Epithelial cell of esophagus (primary cell): ENCODE measurements at regions not wholly inside any gene's neighbourhood (a gene's known extent, or its start where the extent isn't known, plus 50 kb on each side); places are given as distances from the start of the nearest gene placed in this dataset.

Experiments used
- DNase-seq: peaks from one replicate; pipeline ENCODE4 v3.0.0; 2010; ENCODE audit warnings: low read depth
- H3K4me3 ChIP-seq: 2 replicates; pipeline ENCODE4 v1.5.1; 2011; ENCODE audit warnings: mild to moderate bottlenecking, low read length, control low read depth
- CTCF ChIP-seq: IDR thresholded peaks from 2 replicates; pipeline ENCODE4 v1.5.1; 2011; ENCODE audit warnings: low read depth, mild to moderate bottlenecking, low read length, control low read depth, inconsistent platforms; ENCODE audit not compliant: insufficient read depth; ENCODE audit errors: missing control alignments

- no peak for DNase-seq
- no peak overlapping the region for H3K4me3 ChIP-seq
- TF ChIP-seq CTCF, result no peak
Measured at GRCh38 chr5:26535215-26535614, 503.2 kb downstream of the CDH9 start.

- no peak overlapping the region for H3K4me3 ChIP-seq
- DNase-seq, result no peak
- no peak for TF ChIP-seq CTCF
Measured at GRCh38 chr5:26530305-26530704, 508.1 kb downstream of the CDH9 start.

- TF ChIP-seq CTCF, result no peak
- H3K4me3 ChIP-seq, result no peak overlapping the region
- no peak for DNase-seq
Measured at GRCh38 chr5:26519245-26519644, 519.1 kb downstream of the CDH9 start.

GRCh38 chr5:26518065-26518464, 520.3 kb downstream of the CDH9 start:
- DNase-seq, result no peak
- no peak overlapping the region for H3K4me3 ChIP-seq
- no peak for TF ChIP-seq CTCF

GRCh38 chr5:26498972-26499371, 539.4 kb downstream of the CDH9 start:
- no peak for DNase-seq
- no peak overlapping the region for H3K4me3 ChIP-seq
- no peak for TF ChIP-seq CTCF

GRCh38 chr5:26495437-26495836, 542.9 kb downstream of the CDH9 start:
- no peak for DNase-seq
- no peak overlapping the region for H3K4me3 ChIP-seq
- TF ChIP-seq CTCF, result no peak

GRCh38 chr5:26492906-26493459, 545.4 kb downstream of the CDH9 start:
- DNase-seq, result no peak
- no peak for TF ChIP-seq CTCF
- no peak overlapping the region for H3K4me3 ChIP-seq
